ENCODE measurements at regions not wholly inside any gene's neighbourhood (a gene's known extent, or its start where the extent isn't known, plus 50 kb on each side); places are given as distances from the start of the nearest gene placed in this dataset.

GRCh38 chr4:116847616-116848015, 237.8 kb downstream of the TRAM1L1 start:
- Mint-ChIP-seq H3K4me3 (no peak overlapping the region), H3K36me3 (ENCODE audit: low read depth) (no peaks in the 10 kb centered on the region), H3K27ac (peak overlapping the region in 1 of 3 experiments; percentile 12), H3K4me1 (no peaks in the 10 kb centered on the region), H3K27me3 (ENCODE audit: low read depth) (no peaks in the 10 kb centered on the region), H3K9me3 (no peaks in the 10 kb centered on the region)
- TF ChIP-seq CTCF (IDR thresholded peaks at IDR 0.05; ENCODE audit: unreplicated experiment in 3 of 3) = no peak

- no peaks in the 10 kb centered on the region for H3K27me3 Mint-ChIP-seq (ENCODE audit: low read depth)
- peaks cover 2% of the 10 kb centered on the region for H3K9me3 Mint-ChIP-seq
- no peak for TF ChIP-seq CTCF (IDR thresholded peaks at IDR 0.05; ENCODE audit: unreplicated experiment in 3 of 3)
- H3K4me1 Mint-ChIP-seq = no peaks in the 10 kb centered on the region
- peak overlapping the region in 1 of 3 experiments; percentile 35 for H3K27ac Mint-ChIP-seq
- H3K36me3 Mint-ChIP-seq (ENCODE audit: low read depth) = no peaks in the 10 kb centered on the region
- no peak overlapping the region for H3K4me3 Mint-ChIP-seq
Observed at GRCh38 chr4:116839826-116840225, 245.6 kb downstream of the TRAM1L1 start.

- H3K4me1 Mint-ChIP-seq = no peaks in the 10 kb centered on the region
- no peaks in the 10 kb centered on the region for H3K36me3 Mint-ChIP-seq (ENCODE audit: low read depth)
- H3K4me3 Mint-ChIP-seq = no peak overlapping the region
- H3K27ac Mint-ChIP-seq = no peak overlapping the region
- TF ChIP-seq CTCF (IDR thresholded peaks at IDR 0.05; ENCODE audit: unreplicated experiment in 3 of 3) = no peak
- peaks cover 10% of the 10 kb centered on the region for H3K9me3 Mint-ChIP-seq
- no peaks in the 10 kb centered on the region for H3K27me3 Mint-ChIP-seq (ENCODE audit: low read depth)
Observed at GRCh38 chr4:116838609-116839008, 246.8 kb downstream of the TRAM1L1 start.

GRCh38 chr4:116829187-116829586, 256.2 kb downstream of the TRAM1L1 start:
- Mint-ChIP-seq H3K9me3 (peaks cover 34% of the 10 kb centered on the region), H3K27ac (no peak overlapping the region), H3K36me3 (ENCODE audit: low read depth) (peaks cover 8% of the 10 kb centered on the region), H3K27me3 (ENCODE audit: low read depth) (no peaks in the 10 kb centered on the region), H3K4me3 (no peak overlapping the region), H3K4me1 (no peaks in the 10 kb centered on the region)
- no peak for TF ChIP-seq CTCF (IDR thresholded peaks at IDR 0.05; ENCODE audit: unreplicated experiment in 3 of 3)

GRCh38 chr4:116824172-116824571, 261.2 kb downstream of the TRAM1L1 start:
- TF ChIP-seq CTCF (IDR thresholded peaks at IDR 0.05; ENCODE audit: unreplicated experiment in 3 of 3) = no peak

GRCh38 chr4:116811730-116812129, 273.6 kb downstream of the TRAM1L1 start:
- peaks cover 12% of the 10 kb centered on the region for H3K9me3 Mint-ChIP-seq
- peaks cover 13% of the 10 kb centered on the region for H3K4me1 Mint-ChIP-seq
- no peak for TF ChIP-seq CTCF (IDR thresholded peaks at IDR 0.05; ENCODE audit: unreplicated experiment in 3 of 3)
- H3K4me3 Mint-ChIP-seq = no peak overlapping the region
- no peak overlapping the region for H3K27ac Mint-ChIP-seq
- H3K36me3 Mint-ChIP-seq (ENCODE audit: low read depth) = no peaks in the 10 kb centered on the region
- H3K27me3 Mint-ChIP-seq (ENCODE audit: low read depth) = no peaks in the 10 kb centered on the region

More at GRCh38 chr4:116824172-116824571, 261.2 kb downstream of the TRAM1L1 start:
- peaks cover 14% of the 10 kb centered on the region for H3K9me3 Mint-ChIP-seq
- H3K27ac Mint-ChIP-seq = no peak overlapping the region
- no peaks in the 10 kb centered on the region for H3K4me1 Mint-ChIP-seq
- peaks cover 4% of the 10 kb centered on the region for H3K36me3 Mint-ChIP-seq (ENCODE audit: low read depth)
- no peak overlapping the region for H3K4me3 Mint-ChIP-seq
- H3K27me3 Mint-ChIP-seq (ENCODE audit: low read depth) = no peaks in the 10 kb centered on the region

Measured in nephron (organoid).